ENCODE measurements at regions not wholly inside any gene's neighbourhood (a gene's known extent, or its start where the extent isn't known, plus 50 kb on each side); places are given as distances from the start of the nearest gene placed in this dataset.
"Not testable (repeated sequence)": the region's sequence is repeated elsewhere in the genome, so short reads cannot be mapped to it uniquely, and the experiment has no call there.

GRCh38 chr3:127412578-127413317, 124.9 kb upstream of the PRR20G start:
- Histone ChIP-seq H4K20me1 (replicated peaks; ENCODE audit: control insufficient read depth, extremely low read depth, insufficient read depth, low read length) (no peaks in the 10 kb centered on the region), H3K27me3 (ENCODE audit: control insufficient read depth in 2 of 2, insufficient read depth in 2 of 2, low read length in 2 of 2) (peaks cover 2 to 13% of the 10 kb centered on the region in 2 experiments), H3K4me1 (ENCODE audit: control insufficient read depth, extremely low read depth, insufficient read depth, low read length) (no peaks in the 10 kb centered on the region), H3K79me2 (ENCODE audit: control insufficient read depth, insufficient read depth, low read length) (no peaks in the 10 kb centered on the region), H3K9ac (replicated peaks; ENCODE audit: extremely low read depth, insufficient read depth, low read length) (no peak overlapping the region), H3K36me3 (ENCODE audit: control insufficient read depth in 2 of 2, extremely low read depth in 1 of 2, insufficient read depth in 2 of 2, low read length in 2 of 2) (no peaks in the 10 kb centered on the region), H2AFZ (ENCODE audit: low read depth, low read length) (no peak overlapping the region), H3K4me2 (ENCODE audit: insufficient read depth, low read length) (no peak overlapping the region), H3K4me3 (replicated peaks in 1 of 3; ENCODE audit: insufficient read depth in 1 of 3, low read depth in 1 of 3, low read length in 3 of 3) (no peak overlapping the region), H3K27ac (ENCODE audit: insufficient read depth, low read depth, low read length) (no peak overlapping the region), H3K9me3 (replicated peaks; ENCODE audit: control insufficient read depth, insufficient read depth, low read length) (no peaks in the 10 kb centered on the region), H3K9me1 (replicated peaks; ENCODE audit: control insufficient read depth, extremely low read depth, insufficient read depth, low read length) (no peaks in the 10 kb centered on the region)
- dilution Hi-C loops (cut with MboI; ENCODE audit: extremely low pct_ligation_motif_present, low sequenced_read_pairs), result no loop called here
- CTCF ChIA-PET, result no interaction called here
- DNase-seq (ENCODE audit: low read depth, low spot score) (no peak), FAIRE-seq (no peak)
- TF ChIP-seq MAX (IDR thresholded peaks at IDR 0.05; ENCODE audit: insufficient read depth, insufficient read length) (no peak), POLR2A (IDR thresholded peaks at IDR 0.05; ENCODE audit: low read depth, low read length) (no peak), JUN (IDR thresholded peaks at IDR 0.05; ENCODE audit: borderline replicate concordance, insufficient read depth, insufficient read length, low read depth) (no peak), POLR2AphosphoS5 (IDR thresholded peaks at IDR 0.05; ENCODE audit: insufficient read depth, low read depth, low read length) (no peak), GATA2 (IDR thresholded peaks at IDR 0.05; ENCODE audit: insufficient read depth, insufficient read length, low read depth, low read length) (no peak), EZH2 (IDR thresholded peaks at IDR 0.05; ENCODE audit: borderline replicate concordance, low read depth, low read length, severe bottlenecking) (no peak), FOS (IDR thresholded peaks at IDR 0.05; ENCODE audit: borderline replicate concordance, insufficient read depth, low read length) (no peak), MYC (IDR thresholded peaks at IDR 0.05; ENCODE audit: low read depth, low read length) (no peak)
- TF ChIP-seq, protein P1, sequence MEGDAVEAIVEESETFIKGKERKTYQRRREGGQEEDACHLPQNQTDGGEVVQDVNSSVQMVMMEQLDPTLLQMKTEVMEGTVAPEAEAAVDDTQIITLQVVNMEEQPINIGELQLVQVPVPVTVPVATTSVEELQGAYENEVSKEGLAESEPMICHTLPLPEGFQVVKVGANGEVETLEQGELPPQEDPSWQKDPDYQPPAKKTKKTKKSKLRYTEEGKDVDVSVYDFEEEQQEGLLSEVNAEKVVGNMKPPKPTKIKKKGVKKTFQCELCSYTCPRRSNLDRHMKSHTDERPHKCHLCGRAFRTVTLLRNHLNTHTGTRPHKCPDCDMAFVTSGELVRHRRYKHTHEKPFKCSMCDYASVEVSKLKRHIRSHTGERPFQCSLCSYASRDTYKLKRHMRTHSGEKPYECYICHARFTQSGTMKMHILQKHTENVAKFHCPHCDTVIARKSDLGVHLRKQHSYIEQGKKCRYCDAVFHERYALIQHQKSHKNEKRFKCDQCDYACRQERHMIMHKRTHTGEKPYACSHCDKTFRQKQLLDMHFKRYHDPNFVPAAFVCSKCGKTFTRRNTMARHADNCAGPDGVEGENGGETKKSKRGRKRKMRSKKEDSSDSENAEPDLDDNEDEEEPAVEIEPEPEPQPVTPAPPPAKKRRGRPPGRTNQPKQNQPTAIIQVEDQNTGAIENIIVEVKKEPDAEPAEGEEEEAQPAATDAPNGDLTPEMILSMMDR (IDR thresholded peaks at IDR 0.05; ENCODE audit: extremely low read depth in 1 of 2, insufficient read depth in 1 of 2, low read depth in 1 of 2, low read length in 2 of 2), result no peak
- intact Hi-C loops (cut with micrococcal nuclease), result no loop called here
- POLR2A ChIA-PET, result no interaction called here
- BruUV-seq (replicated peaks), result no TSS peak

DNA sequence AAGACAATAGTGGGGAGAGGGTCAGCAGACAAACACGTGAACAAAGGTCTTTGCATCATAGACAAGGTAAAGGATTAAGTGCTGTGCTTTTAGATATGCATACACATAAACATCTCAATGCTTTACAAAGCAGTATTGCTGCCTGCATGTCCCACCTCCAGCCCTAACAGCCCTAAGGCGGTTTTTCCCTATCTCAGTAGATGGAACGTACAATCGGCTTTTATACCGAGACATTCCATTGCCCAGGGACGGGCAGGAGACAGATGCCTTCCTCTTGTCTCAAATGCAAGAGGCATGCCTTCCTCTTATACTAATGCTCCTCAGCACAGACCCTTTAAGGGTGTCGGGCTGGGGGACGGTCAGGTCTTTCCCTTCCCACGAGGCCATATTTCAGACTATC, 124.0 kb upstream of the PRR20G start:
- dilution Hi-C loops (cut with MboI; ENCODE audit: extremely low pct_ligation_motif_present, low sequenced_read_pairs), result not testable (repeated sequence)

More for the DNA sequence above, 124.0 kb upstream of the PRR20G start:
- H3K9me1 ChIP-seq (replicated peaks; ENCODE audit: control insufficient read depth, extremely low read depth, insufficient read depth, low read length); CTCF ChIA-PET; H3K27me3 ChIP-seq (ENCODE audit: control insufficient read depth in 2 of 2, insufficient read depth in 2 of 2, low read length in 2 of 2); H4K20me1 ChIP-seq (replicated peaks; ENCODE audit: control insufficient read depth, extremely low read depth, insufficient read depth, low read length); H3K79me2 ChIP-seq (ENCODE audit: control insufficient read depth, insufficient read depth, low read length); H3K27ac ChIP-seq (ENCODE audit: insufficient read depth, low read depth, low read length); H2AFZ ChIP-seq (ENCODE audit: low read depth, low read length); intact Hi-C loops (cut with micrococcal nuclease); H3K9ac ChIP-seq (replicated peaks; ENCODE audit: extremely low read depth, insufficient read depth, low read length); BruUV-seq (replicated peaks); POLR2A ChIA-PET; H3K9me3 ChIP-seq (replicated peaks; ENCODE audit: control insufficient read depth, insufficient read depth, low read length); DNase-seq (ENCODE audit: low read depth, low spot score); H3K4me1 ChIP-seq (ENCODE audit: control insufficient read depth, extremely low read depth, insufficient read depth, low read length); H3K4me3 ChIP-seq (replicated peaks in 1 of 3; ENCODE audit: insufficient read depth in 1 of 3, low read depth in 1 of 3, low read length in 3 of 3); H3K4me2 ChIP-seq (ENCODE audit: insufficient read depth, low read length); FAIRE-seq; H3K36me3 ChIP-seq (ENCODE audit: control insufficient read depth in 2 of 2, extremely low read depth in 1 of 2, insufficient read depth in 2 of 2, low read length in 2 of 2): not testable (repeated sequence)

Measured in endothelial cell of umbilical vein (primary cell).